HepG2 (cell line): ENCODE measurements at regions not wholly inside any gene's neighbourhood (a gene's known extent, or its start where the extent isn't known, plus 50 kb on each side); places are given as distances from the start of the nearest gene placed in this dataset.
A peak's percentile ranks its signal among the peaks of the same experiment; 100 is the strongest.

Experiments used
- ATAC-seq: fragments of 200-7000 bp; cut with Tn5 transposase; 3 replicates; pipeline ENCODE4 v1.9.1; 2020; ENCODE audit warnings: mild to moderate bottlenecking, moderate library complexity
- BruUV-seq: library from RNA; stranded (reverse); fragments of 400-500 nt; replicated peaks from 2 replicates; lab custom pipeline; 2021; lab: Mats Ljungman, UMichigan
- CTCF ChIA-PET: fragments of 300-600 bp; formaldehyde crosslinking; extraction: SDS; loops from one replicate; lab custom pipeline; 2021; ENCODE audit warnings: low total read pairs, inconsistent platforms, low intra/inter-chr PET ratio; lab: Yijun Ruan, JAX
- POLR2A ChIA-PET: fragments of 350-600 bp; sonication (Branson Sonifier 250); formaldehyde crosslinking; loops from one replicate; lab custom pipeline; 2020; ENCODE audit warnings: antibody characterized with exemption, inconsistent platforms; lab: Yijun Ruan, JAX
- DNase-seq: peaks from one replicate; pipeline ENCODE4 v3.0.0-alpha.2; 2015; ENCODE audit warnings: low spot score
- FAIRE-seq: peaks from 3 replicates; lab custom pipeline; 2011; peaks lifted over from hg19 to GRCh38; lab: Jason Lieb, UNC
- H2AFZ ChIP-seq: one replicate; pipeline ENCODE4 v1.6.1; 2011; ENCODE audit warnings: low read length, inconsistent platforms
- H3K27ac ChIP-seq: fragments of 300-600 bp; 3 replicates; pipeline ENCODE4 v1.8.0; 2011; ENCODE audit warnings: mixed run types, mild to moderate bottlenecking, mixed read lengths, low read length, inconsistent platforms; ENCODE audit not compliant: insufficient read depth; ENCODE audit errors: extremely low read length
- H3K27me3 ChIP-seq, 2 experiments: fragments of 200-600 bp in 1 of 2; 2 replicates in 1 of 2; 3 replicates in 1 of 2; pipeline versions ENCODE4 v1.6.0 to v1.8.0; 2011; ENCODE audit warnings: low read length in 2 of 2, mild to moderate bottlenecking in 2 of 2, moderate library complexity in 2 of 2, inconsistent platforms in 1 of 2; ENCODE audit not compliant: insufficient read depth in 2 of 2, control insufficient read depth in 1 of 2
- H3K36me3 ChIP-seq, 2 experiments: fragments of 200-600 bp in 1 of 2; replicated peaks in 1 of 2; 2 replicates in 1 of 2; 3 replicates in 1 of 2; pipeline versions ENCODE4 v1.5.1 to v1.8.0; 2011; ENCODE audit warnings: low read length in 2 of 2, inconsistent platforms in 1 of 2; ENCODE audit not compliant: insufficient read depth in 2 of 2, control insufficient read depth in 1 of 2
- H3K4me1 ChIP-seq: 2 replicates; pipeline ENCODE4 v1.5.1; 2012; ENCODE audit warnings: low read length, inconsistent platforms; ENCODE audit not compliant: insufficient read depth
- H3K4me2 ChIP-seq: 2 replicates; pipeline ENCODE4 v1.6.0; 2011; ENCODE audit warnings: low read depth, low read length, inconsistent platforms
- H3K4me3 ChIP-seq, 3 experiments: fragments of 200-600 bp in 1 of 3; sonication (generic), shearing (Covaris generic) in 1 of 3; replicated peaks in 1 of 3; 2 replicates each; pipeline ENCODE4 v1.5.1; 2011 to 2016; ENCODE audit warnings: low read length in 3 of 3, inconsistent platforms in 2 of 3, low read depth in 2 of 3, mild to moderate bottlenecking in 2 of 3, control low read depth in 1 of 3, mixed read lengths in 1 of 3; ENCODE audit not compliant: insufficient read depth in 1 of 3
- H3K79me2 ChIP-seq: one replicate; pipeline ENCODE4 v1.6.1; 2011; ENCODE audit warnings: low read length, inconsistent platforms; ENCODE audit not compliant: insufficient read depth
- H3K9ac ChIP-seq: 2 replicates; pipeline ENCODE4 v1.6.0; 2011; ENCODE audit warnings: mild to moderate bottlenecking, low read depth, low read length, inconsistent platforms; ENCODE audit not compliant: insufficient read depth
- H3K9me3 ChIP-seq: 2 replicates; pipeline ENCODE4 v1.5.1; 2012; ENCODE audit warnings: mild to moderate bottlenecking, low read length
- H4K20me1 ChIP-seq: 2 replicates; pipeline ENCODE4 v1.6.0; 2011; ENCODE audit warnings: inconsistent platforms, mild to moderate bottlenecking, low read length, moderate library complexity; ENCODE audit not compliant: insufficient read depth
- DRAP1 ChIP-seq: IDR thresholded peaks from 2 replicates; pipeline ENCODE4 v1.6.1; 2016; ENCODE audit warnings: missing genetic modification reagents, missing compliant biosample characterization
- GATA4 ChIP-seq: sonication (generic); IDR thresholded peaks from 2 replicates; pipeline ENCODE4 v1.6.1; 2016; ENCODE audit warnings: antibody characterized with exemption, low read depth, borderline replicate concordance
- MAFK ChIP-seq, 2 experiments: IDR thresholded peaks in 1 of 2; conservative IDR thresholded peaks in 1 of 2; 2 replicates each; pipeline ENCODE4 v1.6.1; 2011; ENCODE audit warnings: improper control_type of control experiment in 2 of 2, low read length in 2 of 2
- SCMH1 ChIP-seq: sonication (generic); formaldehyde crosslinking; IDR thresholded peaks from 2 replicates; pipeline ENCODE4 v1.9.0; 2021; ENCODE audit warnings: missing genetic modification reagents, mild to moderate bottlenecking, borderline replicate concordance
- ZMAT3 ChIP-seq: sonication (generic); formaldehyde crosslinking; conservative IDR thresholded peaks from 2 replicates; pipeline ENCODE4 v1.7.0; 2021; ENCODE audit warnings: missing genetic modification reagents
- ZNF407 ChIP-seq: sonication (generic); formaldehyde crosslinking; IDR thresholded peaks from one replicate; pipeline ENCODE4 v1.5.1; 2020; ENCODE audit warnings: mild to moderate bottlenecking, missing genetic modification reagents; ENCODE audit errors: not compliant biosample characterization
- WGBS: methylation state at CpG from one replicate; pipeline ENCODE4 v1.1.6; 2017; ENCODE audit warnings: low lambda C conversion rate; 5-methylcytosine and 5-hydroxymethylcytosine counted together
- in situ Hi-C: cut with HindIII; loops from 2 replicates; pipeline ENCODE4 v1.10.0; 2017; ENCODE audit warnings: low pct_unique_long_range_greater_than_20kb; ENCODE audit not compliant: extremely low pct_ligation_motif_present
- intact Hi-C: fragments of 100-400 bp; cut with micrococcal nuclease; formaldehyde crosslinking; loops from one replicate; pipeline ENCODE4 v1.10.0; 2022; ENCODE audit not compliant: unreplicated experiment
- TF ChIP-seq, protein P1 (sequence below): sonication (generic); formaldehyde crosslinking; IDR thresholded peaks from 2 replicates; pipeline ENCODE4 v1.5.1; 2020; ENCODE audit warnings: missing genetic modification reagents, mild to moderate bottlenecking, borderline replicate concordance

DNA sequence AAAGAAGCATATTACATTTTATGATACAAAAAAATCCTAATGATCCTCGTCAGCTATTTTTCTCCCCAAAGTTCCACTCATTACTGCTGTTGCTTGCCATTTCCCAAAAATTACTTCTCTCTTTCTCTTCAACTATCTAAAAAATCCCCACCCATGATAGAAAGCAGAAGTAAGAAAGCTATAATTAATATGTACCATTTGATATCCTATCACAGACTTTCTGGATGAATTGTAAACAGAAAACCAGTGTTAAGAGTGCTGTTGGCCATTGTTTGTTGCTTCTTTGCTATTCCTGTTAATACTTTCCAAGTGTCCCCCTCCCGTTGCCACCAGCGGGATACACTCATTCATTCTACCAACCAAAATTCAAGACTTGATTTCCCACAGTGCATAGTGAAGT lies 136.3 kb upstream of the SMARCA2 start:
- no TSS peak for BruUV-seq
- no peaks in the 10 kb centered on the region for H3K9me3 ChIP-seq
- H3K27me3 ChIP-seq, result peaks cover 0 to 2% of the 10 kb centered on the region in 2 experiments; a peak in 1 of 5 replicates
- H3K9ac ChIP-seq, result no peak overlapping the region
- H3K4me2 ChIP-seq, result no peak overlapping the region
- no peaks in the 10 kb centered on the region for H4K20me1 ChIP-seq
- H3K27ac ChIP-seq, result no peak overlapping the region
- TF ChIP-seq MAFK (conservative IDR thresholded peaks at IDR 0.05 in 1 of 2, IDR thresholded peaks at IDR 0.05 in 1 of 2; ENCODE audit: low read length in 2 of 2) (0 out of 4 replicates have a peak, but pooled peaks of 1 of the 2 experiments have one; percentile 3), DRAP1 (CRISPR knock-in tag) (no peak)
- TF ChIP-seq, all 625 proteins: peak for 1
- no peak for DNase-seq
- Histone ChIP-seq H2AFZ (no peak overlapping the region), H3K4me3 (no peak overlapping the region), H3K36me3 (no peaks in the 10 kb centered on the region), H3K79me2 (no peaks in the 10 kb centered on the region), H3K4me1 (no peaks in the 10 kb centered on the region)
- intact Hi-C loops (no loop called here), in situ Hi-C loops (no loop called here)
- no peak for ATAC-seq
- ChIA-PET POLR2A (no interaction called here), CTCF (no interaction called here)
- FAIRE-seq, result no peak
- WGBS, result 6% methylated on average over 3 of the region's 3 CpGs

GRCh38 chr9:1879501-1879900 lies 135.6 kb upstream of the SMARCA2 start:
- Histone ChIP-seq H4K20me1 (no peaks in the 10 kb centered on the region), H3K4me2 (no peak overlapping the region), H3K4me1 (no peaks in the 10 kb centered on the region), H2AFZ (no peak overlapping the region), H3K36me3 (no peaks in the 10 kb centered on the region), H3K27me3 (peaks cover 0 to 2% of the 10 kb centered on the region in 2 experiments; a peak in 1 of 5 replicates), H3K9me3 (no peaks in the 10 kb centered on the region), H3K79me2 (no peaks in the 10 kb centered on the region), H3K4me3 (no peak overlapping the region), H3K27ac (no peak overlapping the region), H3K9ac (no peak overlapping the region)
- no peak for ATAC-seq
- FAIRE-seq, result no peak
- in situ Hi-C loops (no loop called here), intact Hi-C loops (no loop called here)
- ChIA-PET POLR2A (no interaction called here), CTCF (no interaction called here)
- BruUV-seq, result no TSS peak
- WGBS, result 44% methylated on average over 4 of the region's 4 CpGs
- no peak for DNase-seq
- TF ChIP-seq, protein P1, sequence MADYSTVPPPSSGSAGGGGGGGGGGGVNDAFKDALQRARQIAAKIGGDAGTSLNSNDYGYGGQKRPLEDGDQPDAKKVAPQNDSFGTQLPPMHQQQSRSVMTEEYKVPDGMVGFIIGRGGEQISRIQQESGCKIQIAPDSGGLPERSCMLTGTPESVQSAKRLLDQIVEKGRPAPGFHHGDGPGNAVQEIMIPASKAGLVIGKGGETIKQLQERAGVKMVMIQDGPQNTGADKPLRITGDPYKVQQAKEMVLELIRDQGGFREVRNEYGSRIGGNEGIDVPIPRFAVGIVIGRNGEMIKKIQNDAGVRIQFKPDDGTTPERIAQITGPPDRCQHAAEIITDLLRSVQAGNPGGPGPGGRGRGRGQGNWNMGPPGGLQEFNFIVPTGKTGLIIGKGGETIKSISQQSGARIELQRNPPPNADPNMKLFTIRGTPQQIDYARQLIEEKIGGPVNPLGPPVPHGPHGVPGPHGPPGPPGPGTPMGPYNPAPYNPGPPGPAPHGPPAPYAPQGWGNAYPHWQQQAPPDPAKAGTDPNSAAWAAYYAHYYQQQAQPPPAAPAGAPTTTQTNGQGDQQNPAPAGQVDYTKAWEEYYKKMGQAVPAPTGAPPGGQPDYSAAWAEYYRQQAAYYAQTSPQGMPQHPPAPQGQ (CRISPR knock-in tag), result no peak
- no peak for TF ChIP-seq ZMAT3
- no peak for TF ChIP-seq SCMH1 (CRISPR knock-in tag)
- no peak for TF ChIP-seq ZNF407 (CRISPR knock-in tag)
- no peak for TF ChIP-seq GATA4
